Right hindlimb (tissue), 1 donor: ENCODE measurements at regions not wholly inside any gene's neighbourhood (a gene's known extent, or its start where the extent isn't known, plus 50 kb on each side); places are given as distances from the start of the nearest gene placed in this dataset.
"Not testable (repeated sequence)": the region's sequence is repeated elsewhere in the genome, so short reads cannot be mapped to it uniquely, and the experiment has no call there.

Experiments used
- DNase-seq: peaks from one replicate; pipeline ENCODE4 v3.0.0-alpha.2; 2018

- no peak for DNase-seq
Measured at GRCh38 chr6:99219788-99220187, 129.7 kb downstream of the FAXC start.

- DNase-seq = no peak
Measured at GRCh38 chr6:99216959-99217358, 132.5 kb downstream of the FAXC start.

- no peak for DNase-seq
Measured at GRCh38 chr6:99195986-99196655, 153.4 kb downstream of the FAXC start.

GRCh38 chr6:99192561-99192960 is 156.9 kb downstream of the FAXC start:
- DNase-seq = no peak

GRCh38 chr6:99189823-99190721 is 159.4 kb downstream of the FAXC start:
- DNase-seq = no peak

GRCh38 chr6:99187429-99187828 is 162.0 kb downstream of the FAXC start:
- DNase-seq = no peak

- DNase-seq = no peak
Measured at GRCh38 chr6:99186417-99186816, 163.1 kb downstream of the FAXC start.

GRCh38 chr6:99185525-99185924 is 163.9 kb downstream of the FAXC start:
- no peak for DNase-seq

GRCh38 chr6:99184696-99185095 is 164.8 kb downstream of the FAXC start:
- no peak for DNase-seq

GRCh38 chr6:99183066-99183465 is 166.4 kb downstream of the FAXC start:
- DNase-seq = no peak

- no peak for DNase-seq
Measured at GRCh38 chr6:99181174-99181573, 168.3 kb downstream of the FAXC start.

- no peak for DNase-seq
Measured at GRCh38 chr6:99178168-99178567, 171.3 kb downstream of the FAXC start.

GRCh38 chr6:99177736-99178135 is 171.7 kb downstream of the FAXC start:
- no peak for DNase-seq

- no peak for DNase-seq
Measured at GRCh38 chr6:99165838-99166237, 183.6 kb downstream of the FAXC start.

- no peak for DNase-seq
Measured at GRCh38 chr6:99152347-99152643, 197.2 kb downstream of the FAXC start.

GRCh38 chr6:99151634-99152346 is 197.7 kb downstream of the FAXC start:
- peak; percentile 27 for DNase-seq

GRCh38 chr6:99148761-99149160 is 200.7 kb downstream of the FAXC start:
- DNase-seq = no peak

- no peak for DNase-seq
Measured at GRCh38 chr6:99148111-99148510, 200.4 kb upstream of the FBXL4 start.

- no peak for DNase-seq
Measured at GRCh38 chr6:99147206-99147605, 199.5 kb upstream of the FBXL4 start.

- DNase-seq = no peak
Measured at GRCh38 chr6:99146711-99147110, 199.0 kb upstream of the FBXL4 start.

- no peak for DNase-seq
Measured at GRCh38 chr6:99145738-99146137, 198.0 kb upstream of the FBXL4 start.

- DNase-seq = no peak
Measured at GRCh38 chr6:99143108-99143861, 195.5 kb upstream of the FBXL4 start.

- DNase-seq = not testable (repeated sequence)
Measured at GRCh38 chr6:99141906-99142305, 194.2 kb upstream of the FBXL4 start.
